NT2/D1 (cell line): ENCODE measurements at regions not wholly inside any gene's neighbourhood (a gene's known extent, or its start where the extent isn't known, plus 50 kb on each side); places are given as distances from the start of the nearest gene placed in this dataset.

ENCODE experiments used
- YY1 ChIP-seq: IDR thresholded peaks from 2 replicates; pipeline ENCODE4 v1.6.1; 2011; ENCODE audit not compliant: insufficient read length, insufficient read depth
- ZNF274 ChIP-seq: IDR thresholded peaks from 2 replicates; pipeline ENCODE4 v1.6.1; 2011; ENCODE audit warnings: mild to moderate bottlenecking, low read depth, low read length

- TF ChIP-seq ZNF274 = no peak
- TF ChIP-seq YY1 = no peak
Observed at GRCh38 chr13:32902029-32902780, 114.0 kb upstream of the KL start.
